ENCODE measurements at regions not wholly inside any gene's neighbourhood (a gene's known extent, or its start where the extent isn't known, plus 50 kb on each side); places are given as distances from the start of the nearest gene placed in this dataset.
"Not testable (repeated sequence)": the region's sequence is repeated elsewhere in the genome, so short reads cannot be mapped to it uniquely, and the experiment has no call there.

GRCh38 chr5:92147798-92148197 lies 764.7 kb upstream of the ARRDC3 start:
- H3K4me3 ChIP-seq = no peak overlapping the region
- ATAC-seq = no peak
- no peaks in the 10 kb centered on the region for H3K4me1 ChIP-seq
- no peak overlapping the region for H3K27ac ChIP-seq
- no peaks in the 10 kb centered on the region for H3K27me3 ChIP-seq (ENCODE audit: low read depth)
- no peak for TF ChIP-seq CTCF (IDR thresholded peaks at IDR 0.05)
- DNase-seq = no peak
- H3K36me3 ChIP-seq = no peaks in the 10 kb centered on the region
- intact Hi-C loops (cut with DNase I) = no loop called here
- no peaks in the 10 kb centered on the region for H3K9me3 ChIP-seq

GRCh38 chr5:92147266-92147665 lies 764.1 kb upstream of the ARRDC3 start:
- intact Hi-C loops (cut with DNase I) = no loop called here
- Histone ChIP-seq H3K27me3 (ENCODE audit: low read depth) (no peaks in the 10 kb centered on the region), H3K27ac (no peak overlapping the region), H3K9me3 (no peaks in the 10 kb centered on the region), H3K4me3 (no peak overlapping the region), H3K36me3 (no peaks in the 10 kb centered on the region), H3K4me1 (no peaks in the 10 kb centered on the region)
- ATAC-seq (no peak), DNase-seq (no peak)
- no peak for TF ChIP-seq CTCF (IDR thresholded peaks at IDR 0.05)

GRCh38 chr5:92145852-92146251 lies 762.7 kb upstream of the ARRDC3 start:
- DNase-seq (no peak), ATAC-seq (no peak)
- Histone ChIP-seq H3K27ac (no peak overlapping the region), H3K36me3 (no peaks in the 10 kb centered on the region), H3K27me3 (ENCODE audit: low read depth) (no peaks in the 10 kb centered on the region), H3K4me3 (no peak overlapping the region), H3K4me1 (no peaks in the 10 kb centered on the region), H3K9me3 (no peaks in the 10 kb centered on the region)
- TF ChIP-seq CTCF (IDR thresholded peaks at IDR 0.05) = no peak
- intact Hi-C loops (cut with DNase I) = no loop called here

GRCh38 chr5:92144824-92145223 lies 761.7 kb upstream of the ARRDC3 start:
- no peaks in the 10 kb centered on the region for H3K4me1 ChIP-seq
- no peak for TF ChIP-seq CTCF (IDR thresholded peaks at IDR 0.05)
- no peaks in the 10 kb centered on the region for H3K36me3 ChIP-seq
- ATAC-seq = no peak
- no peaks in the 10 kb centered on the region for H3K9me3 ChIP-seq
- H3K27ac ChIP-seq = no peak overlapping the region
- no peaks in the 10 kb centered on the region for H3K27me3 ChIP-seq (ENCODE audit: low read depth)
- intact Hi-C loops (cut with DNase I) = no loop called here
- no peak for DNase-seq
- H3K4me3 ChIP-seq = no peak overlapping the region

GRCh38 chr5:92132294-92132908 lies 749.3 kb upstream of the ARRDC3 start:
- H3K4me3 ChIP-seq; H3K9me3 ChIP-seq; H3K27me3 ChIP-seq (ENCODE audit: low read depth); H3K36me3 ChIP-seq; ATAC-seq; H3K27ac ChIP-seq; intact Hi-C loops (cut with DNase I); H3K4me1 ChIP-seq; DNase-seq: not testable (repeated sequence)

GRCh38 chr5:92126182-92126581 lies 743.1 kb upstream of the ARRDC3 start:
- Histone ChIP-seq H3K36me3 (no peaks in the 10 kb centered on the region), H3K4me3 (no peak overlapping the region), H3K27ac (no peak overlapping the region), H3K9me3 (no peaks in the 10 kb centered on the region), H3K4me1 (no peaks in the 10 kb centered on the region), H3K27me3 (ENCODE audit: low read depth) (no peaks in the 10 kb centered on the region)
- intact Hi-C loops (cut with DNase I) = no loop called here
- TF ChIP-seq CTCF (IDR thresholded peaks at IDR 0.05) = no peak
- no peak for ATAC-seq
- DNase-seq = no peak

Measured in lower lobe of right lung (tissue), 2 donors.